HFF-Myc (cell line): ENCODE measurements at regions not wholly inside any gene's neighbourhood (a gene's known extent, or its start where the extent isn't known, plus 50 kb on each side); places are given as distances from the start of the nearest gene placed in this dataset.

ENCODE experiments used
- DNase-seq: peaks from one replicate; pipeline ENCODE4 v3.0.0-alpha.2; 2011; ENCODE audit warnings: low read depth; ENCODE audit errors: extremely low read depth
- H3K4me3 ChIP-seq: replicated peaks from 2 replicates; pipeline ENCODE4 v1.5.1; 2011; ENCODE audit warnings: low read depth, mild to moderate bottlenecking, control low read depth, low read length
- CTCF ChIP-seq: IDR thresholded peaks from 2 replicates; pipeline ENCODE4 v1.5.1; 2012; ENCODE audit warnings: mild to moderate bottlenecking, low read depth, low read length, control low read depth; ENCODE audit errors: missing control alignments

- DNase-seq: no peak
- H3K4me3 ChIP-seq: no peak overlapping the region
- no peak for TF ChIP-seq CTCF
Observed at GRCh38 chr16:35296962-35297653, 1837.7 kb downstream of the TP53TG3F start.

DNA sequence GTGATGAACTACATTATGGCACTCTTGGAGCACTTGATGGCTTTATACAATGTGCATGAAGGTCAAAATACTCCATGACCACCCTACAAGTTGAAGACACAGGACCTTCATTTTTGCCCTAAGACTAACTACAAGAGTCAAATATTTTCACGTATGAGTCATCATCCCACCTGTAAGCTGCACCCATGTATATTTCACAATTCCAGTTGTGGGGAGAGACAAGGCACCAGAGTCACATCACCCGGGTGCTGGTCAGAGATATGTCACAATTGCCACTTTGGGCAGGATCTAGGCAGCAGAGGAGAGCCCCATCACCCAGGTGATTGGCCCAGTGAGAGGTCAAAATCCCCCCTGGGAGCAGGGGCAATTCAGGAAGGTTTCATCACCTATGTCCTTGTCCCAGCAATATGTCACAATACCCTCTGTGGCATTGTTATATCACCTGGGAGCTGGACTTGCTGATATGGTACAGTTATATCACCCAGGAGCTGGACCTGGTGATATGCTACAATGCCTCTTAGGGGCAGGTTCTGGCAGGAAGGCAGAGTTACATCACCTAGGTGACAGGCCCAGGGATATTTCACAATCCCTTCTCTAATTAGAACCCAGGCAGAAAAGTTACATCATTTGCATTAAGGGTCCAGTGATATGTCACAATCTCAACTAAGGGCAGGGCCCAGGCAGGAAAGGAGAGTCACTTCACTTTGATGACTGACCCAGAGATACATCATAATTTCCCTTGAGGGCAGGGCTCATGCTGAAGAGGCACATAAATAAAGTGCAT is 1839.2 kb downstream of the TP53TG3F start:
- TF ChIP-seq CTCF: no peak
- DNase-seq: no peak
- H3K4me3 ChIP-seq: no peak overlapping the region

DNA sequence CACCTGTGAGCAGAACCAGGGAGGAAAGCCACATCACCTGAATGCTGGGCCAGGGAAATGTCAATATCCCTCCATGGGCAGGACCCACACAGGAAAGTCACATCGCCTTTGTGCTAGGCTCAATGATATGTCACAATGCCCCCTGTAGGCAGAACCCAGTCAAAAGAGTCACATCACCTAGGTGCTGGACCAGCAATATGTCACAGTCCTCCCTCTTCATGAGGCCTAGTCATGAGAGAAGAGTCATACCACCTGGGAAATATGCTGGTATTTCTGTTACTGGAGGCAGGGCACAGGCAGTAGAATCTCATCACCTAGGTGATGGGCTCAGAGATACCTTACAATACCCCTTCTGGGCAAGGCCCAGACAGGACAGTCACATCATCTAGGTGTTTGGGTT is 1843.4 kb downstream of the TP53TG3F start:
- DNase-seq: no peak
- TF ChIP-seq CTCF: no peak
- no peak overlapping the region for H3K4me3 ChIP-seq

DNA sequence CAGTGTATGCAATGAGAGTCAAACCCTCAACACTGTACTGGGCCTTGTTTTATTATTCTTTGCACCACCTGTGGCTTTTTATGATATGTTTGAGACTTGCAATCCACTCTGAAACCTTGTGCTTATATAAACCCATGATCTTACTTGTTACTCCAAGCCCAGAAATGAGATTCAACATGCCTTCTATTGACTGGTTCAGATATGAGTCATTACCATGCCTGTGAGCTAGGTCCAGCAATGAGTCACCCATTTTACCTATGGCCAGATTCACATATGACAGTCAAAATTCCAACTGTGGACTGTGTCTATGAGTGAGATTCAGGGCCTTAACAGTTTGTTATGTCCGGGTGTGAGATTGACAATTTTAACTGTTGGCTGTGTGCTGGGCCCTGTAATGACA is 1846.1 kb downstream of the TP53TG3F start:
- no peak for DNase-seq
- no peak for TF ChIP-seq CTCF
- H3K4me3 ChIP-seq: no peak overlapping the region

DNA sequence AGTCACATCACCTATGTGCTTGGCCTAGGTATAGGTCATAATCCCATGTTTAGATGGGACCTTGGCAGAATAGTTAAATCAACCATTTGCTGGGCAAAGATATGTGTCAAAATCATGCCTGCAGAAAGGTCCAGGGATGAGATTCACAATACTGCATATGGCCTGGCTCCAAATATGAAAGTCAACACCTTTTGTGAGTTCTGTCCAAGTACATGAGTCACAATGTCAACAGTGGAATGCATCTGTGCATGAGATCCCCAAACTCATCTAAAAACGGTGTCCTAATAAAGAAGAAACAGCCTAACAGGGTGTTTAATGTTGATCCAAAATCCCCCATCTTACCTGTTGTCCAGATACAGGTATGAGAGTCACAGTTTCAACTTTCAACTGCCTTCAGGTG is 1847.5 kb downstream of the TP53TG3F start:
- no peak overlapping the region for H3K4me3 ChIP-seq
- no peak for TF ChIP-seq CTCF
- DNase-seq: no peak

- DNase-seq: no peak
- no peak overlapping the region for H3K4me3 ChIP-seq
- no peak for TF ChIP-seq CTCF
Observed at GRCh38 chr16:35308674-35309073, 1849.3 kb downstream of the TP53TG3F start.
